ENCODE measurements at regions not wholly inside any gene's neighbourhood (a gene's known extent, or its start where the extent isn't known, plus 50 kb on each side); places are given as distances from the start of the nearest gene placed in this dataset.

DNA sequence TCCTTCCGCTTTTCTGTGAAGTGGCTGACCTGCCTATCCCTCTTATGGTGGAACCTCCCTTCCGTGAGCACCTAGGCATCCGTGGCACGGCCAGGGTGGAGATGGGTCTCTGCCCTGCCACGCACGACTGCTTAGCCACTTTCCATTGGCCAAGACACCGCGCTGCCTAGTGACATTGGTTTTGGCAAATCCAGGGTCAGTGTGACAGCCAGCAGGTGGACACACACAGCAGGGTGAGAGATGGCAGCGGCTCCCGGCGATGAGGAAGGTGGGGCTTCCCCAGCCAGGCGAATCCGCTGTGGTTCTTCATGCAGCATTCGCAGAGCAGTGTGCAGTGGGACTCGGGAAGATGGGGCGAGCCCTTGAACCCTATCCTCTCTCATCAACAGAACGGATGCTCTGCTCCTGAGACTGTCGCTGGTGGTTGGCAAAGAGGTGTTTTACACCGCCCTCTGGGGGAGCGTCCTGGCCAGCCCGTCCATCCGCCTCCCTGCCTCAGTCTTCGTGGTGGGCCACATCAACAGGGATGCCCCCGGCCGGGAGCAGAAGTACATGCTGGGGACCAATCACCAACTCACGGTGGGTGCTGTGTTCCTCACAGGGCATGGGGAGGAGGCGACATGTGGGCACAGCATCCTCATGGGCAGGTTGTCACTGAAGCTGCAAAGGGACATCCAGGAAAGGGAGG is 51.8 kb downstream of the DOP1B start:
- TF ChIP-seq, protein P1, sequence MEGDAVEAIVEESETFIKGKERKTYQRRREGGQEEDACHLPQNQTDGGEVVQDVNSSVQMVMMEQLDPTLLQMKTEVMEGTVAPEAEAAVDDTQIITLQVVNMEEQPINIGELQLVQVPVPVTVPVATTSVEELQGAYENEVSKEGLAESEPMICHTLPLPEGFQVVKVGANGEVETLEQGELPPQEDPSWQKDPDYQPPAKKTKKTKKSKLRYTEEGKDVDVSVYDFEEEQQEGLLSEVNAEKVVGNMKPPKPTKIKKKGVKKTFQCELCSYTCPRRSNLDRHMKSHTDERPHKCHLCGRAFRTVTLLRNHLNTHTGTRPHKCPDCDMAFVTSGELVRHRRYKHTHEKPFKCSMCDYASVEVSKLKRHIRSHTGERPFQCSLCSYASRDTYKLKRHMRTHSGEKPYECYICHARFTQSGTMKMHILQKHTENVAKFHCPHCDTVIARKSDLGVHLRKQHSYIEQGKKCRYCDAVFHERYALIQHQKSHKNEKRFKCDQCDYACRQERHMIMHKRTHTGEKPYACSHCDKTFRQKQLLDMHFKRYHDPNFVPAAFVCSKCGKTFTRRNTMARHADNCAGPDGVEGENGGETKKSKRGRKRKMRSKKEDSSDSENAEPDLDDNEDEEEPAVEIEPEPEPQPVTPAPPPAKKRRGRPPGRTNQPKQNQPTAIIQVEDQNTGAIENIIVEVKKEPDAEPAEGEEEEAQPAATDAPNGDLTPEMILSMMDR (IDR thresholded peaks at IDR 0.05) = no peak
- no peak for TF ChIP-seq POLR2A (IDR thresholded peaks at IDR 0.05)

Measured in heart left ventricle (tissue), 13 donors.